ENCODE measurements at regions not wholly inside any gene's neighbourhood (a gene's known extent, or its start where the extent isn't known, plus 50 kb on each side); places are given as distances from the start of the nearest gene placed in this dataset.

GRCh38 chr1:60345621-60346020, 272.1 kb upstream of the C1orf87 start:
- Histone ChIP-seq H3K4me1 (ENCODE audit: insufficient read depth, low read length) (no peaks in the 10 kb centered on the region), H2AK5ac (ENCODE audit: insufficient read length, low read length) (no peak overlapping the region), H3K27ac (ENCODE audit: insufficient read length, low read depth, low read length) (no peak overlapping the region), H3K9me3 (ENCODE audit: control insufficient read depth, low read depth, low read length) (no peaks in the 10 kb centered on the region), H3K14ac (ENCODE audit: insufficient read depth, low read length) (no peak overlapping the region), H3K4ac (ENCODE audit: low read depth, low read length) (no peak overlapping the region), H3K79me1 (ENCODE audit: insufficient read depth, low read depth, low read length, poor library complexity, severe bottlenecking) (no peaks in the 10 kb centered on the region), H4K20me1 (ENCODE audit: control insufficient read depth, insufficient read depth, insufficient read length) (no peaks in the 10 kb centered on the region), H3K79me2 (ENCODE audit: insufficient read depth, low read length) (no peaks in the 10 kb centered on the region), H2BK20ac (ENCODE audit: low read depth, low read length, poor library complexity, severe bottlenecking) (no peak overlapping the region), H4K8ac (replicated peaks; ENCODE audit: insufficient read length, low read depth, low read length) (no peak overlapping the region), H3K23ac (ENCODE audit: insufficient read length, low read depth, low read length) (no peak overlapping the region), H2BK120ac (ENCODE audit: low read depth, low read length, poor library complexity, severe bottlenecking) (no peak overlapping the region), H2BK5ac (ENCODE audit: insufficient read length, low read length) (no peak overlapping the region), H2BK15ac (ENCODE audit: low read depth, low read length) (no peak overlapping the region), H3K4me2 (ENCODE audit: insufficient read depth, insufficient read length, low read length) (no peak overlapping the region), H4K5ac (ENCODE audit: insufficient read length, low read depth, low read length) (no peak overlapping the region), H3K56ac (ENCODE audit: insufficient read length, low read depth, low read length) (no peak overlapping the region), H3K18ac (ENCODE audit: insufficient read length, low read depth, low read length) (no peak overlapping the region), H2AFZ (ENCODE audit: low read length) (no peak overlapping the region), H3K23me2 (ENCODE audit: insufficient read length, low read depth, low read length, poor library complexity, severe bottlenecking) (no peaks in the 10 kb centered on the region), H4K91ac (ENCODE audit: insufficient read length, low read depth, low read length) (no peak overlapping the region), H2BK12ac (ENCODE audit: insufficient read length, low read depth, low read length) (no peak overlapping the region), H3K27me3 (ENCODE audit: insufficient read depth, low read length) (no peaks in the 10 kb centered on the region), H3K9ac (ENCODE audit: extremely low read depth, insufficient read length, low read length) (no peak overlapping the region), H3T11ph (ENCODE audit: low read length) (no peak overlapping the region)
- WGBS (ENCODE audit: extremely low coverage, insufficient read length, low lambda C conversion rate) = no CpG with 5 or more reads among the region's 1 CpG
- DNase-seq = no peak
- H3K36me3 Mint-ChIP-seq (ENCODE audit: insufficient read depth in 1 of 3, low read depth in 3 of 3) = no peaks in the 10 kb centered on the region
- TF ChIP-seq, protein P1, sequence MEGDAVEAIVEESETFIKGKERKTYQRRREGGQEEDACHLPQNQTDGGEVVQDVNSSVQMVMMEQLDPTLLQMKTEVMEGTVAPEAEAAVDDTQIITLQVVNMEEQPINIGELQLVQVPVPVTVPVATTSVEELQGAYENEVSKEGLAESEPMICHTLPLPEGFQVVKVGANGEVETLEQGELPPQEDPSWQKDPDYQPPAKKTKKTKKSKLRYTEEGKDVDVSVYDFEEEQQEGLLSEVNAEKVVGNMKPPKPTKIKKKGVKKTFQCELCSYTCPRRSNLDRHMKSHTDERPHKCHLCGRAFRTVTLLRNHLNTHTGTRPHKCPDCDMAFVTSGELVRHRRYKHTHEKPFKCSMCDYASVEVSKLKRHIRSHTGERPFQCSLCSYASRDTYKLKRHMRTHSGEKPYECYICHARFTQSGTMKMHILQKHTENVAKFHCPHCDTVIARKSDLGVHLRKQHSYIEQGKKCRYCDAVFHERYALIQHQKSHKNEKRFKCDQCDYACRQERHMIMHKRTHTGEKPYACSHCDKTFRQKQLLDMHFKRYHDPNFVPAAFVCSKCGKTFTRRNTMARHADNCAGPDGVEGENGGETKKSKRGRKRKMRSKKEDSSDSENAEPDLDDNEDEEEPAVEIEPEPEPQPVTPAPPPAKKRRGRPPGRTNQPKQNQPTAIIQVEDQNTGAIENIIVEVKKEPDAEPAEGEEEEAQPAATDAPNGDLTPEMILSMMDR (conservative IDR thresholded peaks at IDR 0.05) = no peak
- H3K4me1 Mint-ChIP-seq = no peaks in the 10 kb centered on the region
- H3K27ac Mint-ChIP-seq = no peak overlapping the region
- no peaks in the 10 kb centered on the region for H3K27me3 Mint-ChIP-seq (ENCODE audit: low read depth)
- no peak overlapping the region for H3K4me3 Mint-ChIP-seq
- H3K9me3 Mint-ChIP-seq = no peaks in the 10 kb centered on the region
